ENCODE measurements at regions not wholly inside any gene's neighbourhood (a gene's known extent, or its start where the extent isn't known, plus 50 kb on each side); places are given as distances from the start of the nearest gene placed in this dataset.

DNA sequence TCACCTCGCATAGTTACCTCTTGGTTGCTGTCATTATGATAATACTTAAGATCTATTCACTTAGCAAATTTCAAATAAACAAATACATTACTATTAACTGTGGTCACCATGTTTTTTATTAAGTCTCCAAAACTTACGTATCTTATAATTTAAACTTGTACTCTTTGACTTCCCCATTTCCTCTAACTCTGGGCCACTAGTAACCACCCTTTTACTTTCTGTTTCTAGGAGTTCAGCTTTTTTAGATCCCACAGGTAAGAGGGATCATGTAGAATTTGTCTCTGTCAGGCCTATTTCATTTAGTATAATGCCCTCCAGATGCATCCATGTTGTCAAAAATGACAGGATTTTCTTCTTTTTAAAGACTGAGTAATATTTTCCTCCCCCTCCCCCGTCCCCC, 212.4 kb upstream of the C11orf87 start:
- ChIA-PET CTCF (interaction anchor here (0.6 kb wide), 1 partner anchor 487 kb away, joined by 3 read pairs; no protein-coding TSS in a partner anchor), POLR2A (no interaction called here)
- no peak overlapping the region for H3K27ac ChIP-seq (ENCODE audit: low read depth, low read length)
- H3K27me3 ChIP-seq (ENCODE audit: control insufficient read depth, insufficient read depth, low read length), result no peaks in the 10 kb centered on the region
- TF ChIP-seq, protein P1, sequence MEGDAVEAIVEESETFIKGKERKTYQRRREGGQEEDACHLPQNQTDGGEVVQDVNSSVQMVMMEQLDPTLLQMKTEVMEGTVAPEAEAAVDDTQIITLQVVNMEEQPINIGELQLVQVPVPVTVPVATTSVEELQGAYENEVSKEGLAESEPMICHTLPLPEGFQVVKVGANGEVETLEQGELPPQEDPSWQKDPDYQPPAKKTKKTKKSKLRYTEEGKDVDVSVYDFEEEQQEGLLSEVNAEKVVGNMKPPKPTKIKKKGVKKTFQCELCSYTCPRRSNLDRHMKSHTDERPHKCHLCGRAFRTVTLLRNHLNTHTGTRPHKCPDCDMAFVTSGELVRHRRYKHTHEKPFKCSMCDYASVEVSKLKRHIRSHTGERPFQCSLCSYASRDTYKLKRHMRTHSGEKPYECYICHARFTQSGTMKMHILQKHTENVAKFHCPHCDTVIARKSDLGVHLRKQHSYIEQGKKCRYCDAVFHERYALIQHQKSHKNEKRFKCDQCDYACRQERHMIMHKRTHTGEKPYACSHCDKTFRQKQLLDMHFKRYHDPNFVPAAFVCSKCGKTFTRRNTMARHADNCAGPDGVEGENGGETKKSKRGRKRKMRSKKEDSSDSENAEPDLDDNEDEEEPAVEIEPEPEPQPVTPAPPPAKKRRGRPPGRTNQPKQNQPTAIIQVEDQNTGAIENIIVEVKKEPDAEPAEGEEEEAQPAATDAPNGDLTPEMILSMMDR (IDR thresholded peaks at IDR 0.05; ENCODE audit: low read depth, low read length), result no peak
- DNase-seq (ENCODE audit: low read depth, low spot score), result no peak
- no peak overlapping the region for H3K4me3 ChIP-seq (ENCODE audit: low read depth, low read length)
- H3K9me3 ChIP-seq (ENCODE audit: control insufficient read depth, insufficient read depth, low read length), result no peaks in the 10 kb centered on the region

- TF ChIP-seq, protein P1 (IDR thresholded peaks at IDR 0.05; ENCODE audit: low read depth, low read length), result no peak
- DNase-seq (ENCODE audit: low read depth, low spot score), result no peak
These were observed 200.8 kb upstream of the C11orf87 start for GRCh38 chr11:109221190-109221589.

GRCh38 chr11:109222761-109223160, 199.2 kb upstream of the C11orf87 start:
- H3K27ac ChIP-seq (ENCODE audit: low read depth, low read length), result no peak overlapping the region
- ChIA-PET CTCF (interaction anchor here (1.1 kb wide), 1 partner anchor 525 kb away, joined by 4 read pairs; no protein-coding TSS in a partner anchor), POLR2A (no interaction called here)
- H3K4me3 ChIP-seq (ENCODE audit: low read depth, low read length), result no peak overlapping the region
- DNase-seq (ENCODE audit: low read depth, low spot score), result no peak
- H3K9me3 ChIP-seq (ENCODE audit: control insufficient read depth, insufficient read depth, low read length), result no peaks in the 10 kb centered on the region
- H3K27me3 ChIP-seq (ENCODE audit: control insufficient read depth, insufficient read depth, low read length), result no peaks in the 10 kb centered on the region
- TF ChIP-seq, protein P1 (IDR thresholded peaks at IDR 0.05; ENCODE audit: low read depth, low read length), result no peak

More at GRCh38 chr11:109221190-109221589, 200.8 kb upstream of the C11orf87 start:
- CTCF ChIA-PET, result no interaction called here
- POLR2A ChIA-PET, result no interaction called here
- no peak overlapping the region for H3K4me3 ChIP-seq (ENCODE audit: low read depth, low read length)
- H3K27ac ChIP-seq (ENCODE audit: low read depth, low read length), result no peak overlapping the region
- no peaks in the 10 kb centered on the region for H3K9me3 ChIP-seq (ENCODE audit: control insufficient read depth, insufficient read depth, low read length)
- H3K27me3 ChIP-seq (ENCODE audit: control insufficient read depth, insufficient read depth, low read length), result no peaks in the 10 kb centered on the region

- Histone ChIP-seq H3K27ac (ENCODE audit: low read depth, low read length) (no peak overlapping the region), H3K27me3 (ENCODE audit: control insufficient read depth, insufficient read depth, low read length) (no peaks in the 10 kb centered on the region), H3K9me3 (ENCODE audit: control insufficient read depth, insufficient read depth, low read length) (no peaks in the 10 kb centered on the region), H3K4me3 (ENCODE audit: low read depth, low read length) (no peak overlapping the region)
- no peak for DNase-seq (ENCODE audit: low read depth, low spot score)
- ChIA-PET CTCF (no interaction called here), POLR2A (no interaction called here)
- TF ChIP-seq, protein P1 (IDR thresholded peaks at IDR 0.05; ENCODE audit: low read depth, low read length), result no peak
These were observed 198.5 kb upstream of the C11orf87 start for GRCh38 chr11:109223451-109223850.

- TF ChIP-seq, protein P1 (IDR thresholded peaks at IDR 0.05; ENCODE audit: low read depth, low read length), result no peak
- POLR2A ChIA-PET, result no interaction called here
- CTCF ChIA-PET, result no interaction called here
- Histone ChIP-seq H3K4me3 (ENCODE audit: low read depth, low read length) (no peak overlapping the region), H3K27ac (ENCODE audit: low read depth, low read length) (no peak overlapping the region), H3K9me3 (ENCODE audit: control insufficient read depth, insufficient read depth, low read length) (no peaks in the 10 kb centered on the region), H3K27me3 (ENCODE audit: control insufficient read depth, insufficient read depth, low read length) (no peaks in the 10 kb centered on the region)
- DNase-seq (ENCODE audit: low read depth, low spot score), result no peak
These were observed 192.3 kb upstream of the C11orf87 start for GRCh38 chr11:109229682-109230081.
